Keratinocyte (primary cell): ENCODE measurements at regions not wholly inside any gene's neighbourhood (a gene's known extent, or its start where the extent isn't known, plus 50 kb on each side); places are given as distances from the start of the nearest gene placed in this dataset.

Experiments
- DNase-seq: peaks from one replicate; pipeline ENCODE4 v3.0.0-alpha.2; 2011; ENCODE audit warnings: low read depth, missing footprints, low spot score
- FAIRE-seq: peaks from 2 replicates; lab custom pipeline; 2011; peaks lifted over from hg19 to GRCh38; lab: Jason Lieb, UNC
- H2AFZ ChIP-seq: 2 replicates; pipeline ENCODE4 v1.6.0; 2012; ENCODE audit warnings: low read length, control low read depth, inconsistent platforms; ENCODE audit not compliant: control insufficient read depth
- H3K27ac ChIP-seq: 2 replicates; pipeline ENCODE4 v1.5.1; 2011; ENCODE audit warnings: low read length; ENCODE audit not compliant: control insufficient read depth, insufficient read depth
- H3K27me3 ChIP-seq: 3 replicates; pipeline ENCODE4 v1.6.0; 2011; ENCODE audit warnings: low read length; ENCODE audit not compliant: control insufficient read depth, insufficient read depth; ENCODE audit errors: extremely low read depth
- H3K36me3 ChIP-seq, 2 experiments: 2 replicates in 1 of 2; 3 replicates in 1 of 2; pipeline ENCODE4 v1.5.1; 2011; ENCODE audit warnings: low read length in 2 of 2, mild to moderate bottlenecking in 1 of 2; ENCODE audit not compliant: control insufficient read depth in 2 of 2, insufficient read depth in 2 of 2; ENCODE audit errors: extremely low read depth in 1 of 2
- H3K4me1 ChIP-seq: 3 replicates; pipeline ENCODE4 v1.5.1; 2011; ENCODE audit warnings: low read length; ENCODE audit not compliant: control insufficient read depth, insufficient read depth; ENCODE audit errors: extremely low read depth
- H3K4me2 ChIP-seq: 3 replicates; pipeline ENCODE4 v1.6.0; 2011; ENCODE audit warnings: low read depth, low read length; ENCODE audit not compliant: control insufficient read depth, insufficient read depth; ENCODE audit errors: extremely low read depth
- H3K4me3 ChIP-seq, 3 experiments: fragments of 200-600 bp in 1 of 3; sonication (generic) in 1 of 3; 2 replicates in 2 of 3; 3 replicates in 1 of 3; pipeline ENCODE4 v1.5.1; 2011 to 2016; ENCODE audit warnings: low read length in 3 of 3, mild to moderate bottlenecking in 3 of 3, control low read depth in 2 of 3, inconsistent platforms in 1 of 3, low read depth in 1 of 3, mixed read lengths in 1 of 3, mixed run types in 1 of 3, moderate library complexity in 1 of 3; ENCODE audit not compliant: control insufficient read depth in 2 of 3, insufficient read depth in 2 of 3; ENCODE audit errors: extremely low read depth in 1 of 3
- H3K79me2 ChIP-seq: 2 replicates; pipeline ENCODE4 v1.6.0; 2012; ENCODE audit warnings: low read length; ENCODE audit not compliant: control insufficient read depth, insufficient read depth
- H3K9ac ChIP-seq: 3 replicates; pipeline ENCODE4 v1.6.0; 2011; ENCODE audit warnings: low read length; ENCODE audit not compliant: control insufficient read depth, insufficient read depth; ENCODE audit errors: extremely low read depth
- H3K9me1 ChIP-seq: 3 replicates; pipeline ENCODE4 v1.6.0; 2011; ENCODE audit warnings: low read length; ENCODE audit not compliant: control insufficient read depth, insufficient read depth; ENCODE audit errors: extremely low read depth
- H3K9me3 ChIP-seq: 2 replicates; pipeline ENCODE4 v1.5.1; 2012; ENCODE audit warnings: low read depth, low read length; ENCODE audit not compliant: control insufficient read depth
- H4K20me1 ChIP-seq: 3 replicates; pipeline ENCODE4 v1.6.0; 2011; ENCODE audit warnings: low read length; ENCODE audit not compliant: control insufficient read depth, insufficient read depth; ENCODE audit errors: extremely low read depth
- EZH2 ChIP-seq: IDR thresholded peaks from one replicate; pipeline ENCODE4 v1.6.1; 2012; ENCODE audit warnings: inconsistent platforms, mild to moderate bottlenecking, low read length, moderate library complexity
- dilution Hi-C: fragments of 300-500 bp; cut with MboI; formaldehyde crosslinking; loops from one replicate; pipeline ENCODE4 v1.7.0; 2020; ENCODE audit warnings: low sequenced_read_pairs; ENCODE audit not compliant: extremely low pct_ligation_motif_present
- TF ChIP-seq, protein P1 (sequence below), 3 experiments: IDR thresholded peaks in 1 of 3; conservative IDR thresholded peaks in 1 of 3; optimal IDR thresholded peaks in 1 of 3; 2 replicates in 2 of 3; 3 replicates in 1 of 3; pipeline versions ENCODE3 to v1.5.1; 2011; ENCODE audit warnings: low read length in 3 of 3, mild to moderate bottlenecking in 3 of 3, moderate library complexity in 2 of 3, control low read depth in 1 of 3, inconsistent platforms in 1 of 3; ENCODE audit not compliant: insufficient read depth in 2 of 3; ENCODE audit errors: extremely low read depth in 1 of 3

DNA sequence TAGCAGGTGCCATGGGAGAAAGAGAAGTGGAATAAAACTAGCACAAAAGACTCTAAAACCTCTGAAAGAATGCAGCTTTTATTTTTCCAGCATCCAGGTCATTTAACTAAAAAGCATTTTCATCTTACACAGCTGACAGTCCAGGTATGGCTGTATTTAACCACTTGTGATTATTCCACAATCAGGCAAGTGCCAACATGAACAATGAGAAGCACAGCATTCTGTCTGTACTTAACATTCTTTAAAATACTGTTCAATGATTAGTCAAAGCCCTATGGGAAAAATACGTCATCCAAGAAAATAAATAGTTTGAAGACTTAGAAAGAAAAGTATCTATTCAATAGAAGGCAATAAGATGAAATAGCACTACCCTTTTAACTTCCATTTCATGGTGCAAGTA, 246.9 kb downstream of the LIG4 start:
- Histone ChIP-seq H3K4me2 (no peak overlapping the region), H3K4me1 (no peaks in the 10 kb centered on the region), H3K79me2 (no peaks in the 10 kb centered on the region), H3K4me3 (no peak overlapping the region), H3K9me1 (no peaks in the 10 kb centered on the region), H3K9me3 (no peaks in the 10 kb centered on the region), H3K9ac (no peak overlapping the region), H3K27me3 (no peaks in the 10 kb centered on the region), H4K20me1 (no peaks in the 10 kb centered on the region), H3K36me3 (no peaks in the 10 kb centered on the region), H3K27ac (no peak overlapping the region), H2AFZ (no peak overlapping the region)
- FAIRE-seq (no peak), DNase-seq (no peak)
- TF ChIP-seq, protein P1, sequence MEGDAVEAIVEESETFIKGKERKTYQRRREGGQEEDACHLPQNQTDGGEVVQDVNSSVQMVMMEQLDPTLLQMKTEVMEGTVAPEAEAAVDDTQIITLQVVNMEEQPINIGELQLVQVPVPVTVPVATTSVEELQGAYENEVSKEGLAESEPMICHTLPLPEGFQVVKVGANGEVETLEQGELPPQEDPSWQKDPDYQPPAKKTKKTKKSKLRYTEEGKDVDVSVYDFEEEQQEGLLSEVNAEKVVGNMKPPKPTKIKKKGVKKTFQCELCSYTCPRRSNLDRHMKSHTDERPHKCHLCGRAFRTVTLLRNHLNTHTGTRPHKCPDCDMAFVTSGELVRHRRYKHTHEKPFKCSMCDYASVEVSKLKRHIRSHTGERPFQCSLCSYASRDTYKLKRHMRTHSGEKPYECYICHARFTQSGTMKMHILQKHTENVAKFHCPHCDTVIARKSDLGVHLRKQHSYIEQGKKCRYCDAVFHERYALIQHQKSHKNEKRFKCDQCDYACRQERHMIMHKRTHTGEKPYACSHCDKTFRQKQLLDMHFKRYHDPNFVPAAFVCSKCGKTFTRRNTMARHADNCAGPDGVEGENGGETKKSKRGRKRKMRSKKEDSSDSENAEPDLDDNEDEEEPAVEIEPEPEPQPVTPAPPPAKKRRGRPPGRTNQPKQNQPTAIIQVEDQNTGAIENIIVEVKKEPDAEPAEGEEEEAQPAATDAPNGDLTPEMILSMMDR (optimal IDR thresholded peaks at IDR 0.05 in 1 of 3, IDR thresholded peaks at IDR 0.05 in 1 of 3, conservative IDR thresholded peaks at IDR 0.05 in 1 of 3; ENCODE audit: extremely low read depth in 1 of 3, insufficient read depth in 2 of 3, low read length in 3 of 3) = no peak
- no peak for TF ChIP-seq EZH2
- dilution Hi-C loops = no loop called here

DNA sequence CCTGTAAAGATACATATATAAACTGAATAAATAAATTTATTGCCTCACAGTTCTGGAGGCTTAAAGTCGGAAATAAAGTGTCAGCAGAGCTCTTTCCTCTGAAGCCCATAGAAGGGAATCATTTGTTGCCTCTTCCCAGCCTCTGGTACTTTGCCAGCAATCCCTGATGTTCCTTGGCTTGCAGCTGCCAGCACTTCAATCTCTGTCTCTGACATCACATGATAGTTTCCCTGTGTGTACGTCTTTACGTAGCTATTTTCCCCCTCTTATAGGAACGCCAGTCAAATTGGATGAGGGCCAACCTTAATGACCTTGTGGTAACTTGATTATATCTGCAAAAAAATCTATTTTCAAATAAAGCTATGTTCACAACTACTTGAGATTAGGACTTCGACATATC, 250.9 kb downstream of the LIG4 start:
- H3K36me3 ChIP-seq = no peaks in the 10 kb centered on the region
- no peak overlapping the region for H3K4me3 ChIP-seq
- H3K79me2 ChIP-seq = no peaks in the 10 kb centered on the region
- no peak overlapping the region for H3K27ac ChIP-seq
- H2AFZ ChIP-seq = no peak overlapping the region
- no peaks in the 10 kb centered on the region for H4K20me1 ChIP-seq
- no peak overlapping the region for H3K9ac ChIP-seq
- H3K9me1 ChIP-seq = no peaks in the 10 kb centered on the region
- no peaks in the 10 kb centered on the region for H3K9me3 ChIP-seq
- dilution Hi-C loops = no loop called here
- DNase-seq (no peak), FAIRE-seq (no peak)
- TF ChIP-seq, protein P1 (optimal IDR thresholded peaks at IDR 0.05 in 1 of 3, IDR thresholded peaks at IDR 0.05 in 1 of 3, conservative IDR thresholded peaks at IDR 0.05 in 1 of 3; ENCODE audit: extremely low read depth in 1 of 3, insufficient read depth in 2 of 3, low read length in 3 of 3) = no peak
- TF ChIP-seq EZH2 = no peak
- no peaks in the 10 kb centered on the region for H3K27me3 ChIP-seq
- no peaks in the 10 kb centered on the region for H3K4me1 ChIP-seq
- H3K4me2 ChIP-seq = no peak overlapping the region
